ENCODE measurements at regions not wholly inside any gene's neighbourhood (a gene's known extent, or its start where the extent isn't known, plus 50 kb on each side); places are given as distances from the start of the nearest gene placed in this dataset.

GRCh38 chr12:19933924-19934323, 434.4 kb upstream of the PDE3A start:
- Mint-ChIP-seq H3K27ac (no peak overlapping the region), H3K9me3 (ENCODE audit: low read depth) (peaks cover 3% of the 10 kb centered on the region), H3K27me3 (peaks cover 4% of the 10 kb centered on the region), H3K36me3 (ENCODE audit: low read depth) (no peaks in the 10 kb centered on the region), H3K4me3 (no peak overlapping the region), H3K4me1 (no peaks in the 10 kb centered on the region)
- DNase-seq (no peak), ATAC-seq (no peak)
- intact Hi-C loops (cut with DNase I, micrococcal nuclease) = no loop called here
- ChIA-PET CTCF (no interaction called here), POLR2A (no interaction called here)

DNA sequence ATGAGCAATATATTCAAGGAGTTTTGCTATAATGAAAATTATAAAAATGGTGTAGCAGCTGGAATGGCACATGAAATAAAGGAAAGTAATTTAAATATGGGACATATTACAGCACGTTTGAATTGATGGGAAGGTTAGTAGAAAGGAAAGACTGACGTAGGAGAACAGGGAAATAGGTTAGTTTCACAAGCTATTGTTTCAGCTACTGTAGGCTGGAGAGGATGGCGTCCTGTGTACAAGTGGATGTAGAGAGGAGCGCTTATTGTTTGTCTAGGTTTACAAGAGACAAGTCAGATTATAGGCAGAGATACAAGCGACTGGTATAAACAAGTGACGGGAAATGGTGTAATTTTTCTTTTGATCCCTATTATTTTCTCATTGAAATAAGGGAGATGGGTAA, 431.2 kb upstream of the PDE3A start:
- CTCF ChIA-PET = interaction anchor here (0.7 kb wide), 1 partner anchor 1928 kb away, joined by 3 read pairs; no protein-coding TSS in a partner anchor
- no peaks in the 10 kb centered on the region for H3K4me1 Mint-ChIP-seq
- H3K27ac Mint-ChIP-seq = no peak overlapping the region
- intact Hi-C loops (cut with DNase I, micrococcal nuclease) = no loop called here
- H3K4me3 Mint-ChIP-seq = no peak overlapping the region
- ATAC-seq (no peak), DNase-seq (no peak)
- peaks cover 2% of the 10 kb centered on the region for H3K27me3 Mint-ChIP-seq
- H3K36me3 Mint-ChIP-seq (ENCODE audit: low read depth) = no peaks in the 10 kb centered on the region
- H3K9me3 Mint-ChIP-seq (ENCODE audit: low read depth) = peaks cover 3% of the 10 kb centered on the region
- POLR2A ChIA-PET = no interaction called here

DNA sequence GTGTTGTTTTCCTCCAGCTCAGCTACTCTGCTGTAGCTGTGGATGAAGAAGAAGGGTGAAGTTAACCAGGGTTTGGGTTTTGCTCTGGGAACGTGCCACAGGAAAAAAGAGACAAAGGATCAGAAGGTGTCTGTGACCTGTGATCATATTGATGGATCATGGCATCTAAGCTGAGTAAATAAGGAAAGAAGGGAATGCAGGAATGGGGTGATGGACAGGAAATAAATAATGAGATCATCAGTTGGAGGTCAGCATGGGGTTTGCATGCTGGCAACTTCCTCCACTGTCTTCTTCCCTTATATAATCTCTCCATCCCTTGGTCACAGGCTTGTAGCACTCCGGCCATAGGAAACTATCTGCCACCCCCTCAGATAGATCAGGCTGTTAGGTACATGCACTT, 430.3 kb upstream of the PDE3A start:
- Mint-ChIP-seq H3K27me3 (peaks cover 2% of the 10 kb centered on the region), H3K4me1 (no peaks in the 10 kb centered on the region), H3K36me3 (ENCODE audit: low read depth) (no peaks in the 10 kb centered on the region), H3K27ac (no peak overlapping the region), H3K4me3 (no peak overlapping the region), H3K9me3 (ENCODE audit: low read depth) (peaks cover 3% of the 10 kb centered on the region)
- ATAC-seq (no peak), DNase-seq (no peak)
- ChIA-PET CTCF (interaction anchor here (0.7 kb wide), 2 partner anchors 60 to 1929 kb away, joined by 3 read pairs; no protein-coding TSS in a partner anchor), POLR2A (no interaction called here)
- intact Hi-C loops (cut with DNase I, micrococcal nuclease) = no loop called here

DNA sequence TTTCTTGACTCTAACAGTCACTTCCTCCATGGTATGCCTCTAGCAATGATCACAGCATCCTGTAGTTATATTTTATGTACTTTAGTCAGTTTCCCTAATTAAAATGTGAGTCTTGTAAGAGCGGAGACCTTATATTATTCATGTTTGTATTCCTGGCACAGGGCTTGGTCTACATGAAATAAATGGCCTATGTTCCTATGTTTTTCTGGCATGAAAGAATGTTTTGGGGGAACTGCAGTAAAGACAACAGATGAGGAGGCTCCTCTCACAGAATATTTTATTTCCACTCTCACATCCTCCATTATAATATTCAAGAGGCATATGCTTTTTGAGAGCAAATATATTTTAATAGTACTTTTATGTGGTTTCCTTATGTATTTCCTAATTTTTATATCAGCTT, 429.8 kb upstream of the PDE3A start:
- intact Hi-C loops (cut with DNase I, micrococcal nuclease) = no loop called here
- Mint-ChIP-seq H3K4me3 (no peak overlapping the region), H3K9me3 (ENCODE audit: low read depth) (peaks cover 3% of the 10 kb centered on the region), H3K27me3 (peaks cover 2% of the 10 kb centered on the region), H3K27ac (no peak overlapping the region), H3K36me3 (ENCODE audit: low read depth) (no peaks in the 10 kb centered on the region), H3K4me1 (no peaks in the 10 kb centered on the region)
- CTCF ChIA-PET = no interaction called here
- ATAC-seq (no peak), DNase-seq (no peak)
- POLR2A ChIA-PET = no interaction called here

DNA sequence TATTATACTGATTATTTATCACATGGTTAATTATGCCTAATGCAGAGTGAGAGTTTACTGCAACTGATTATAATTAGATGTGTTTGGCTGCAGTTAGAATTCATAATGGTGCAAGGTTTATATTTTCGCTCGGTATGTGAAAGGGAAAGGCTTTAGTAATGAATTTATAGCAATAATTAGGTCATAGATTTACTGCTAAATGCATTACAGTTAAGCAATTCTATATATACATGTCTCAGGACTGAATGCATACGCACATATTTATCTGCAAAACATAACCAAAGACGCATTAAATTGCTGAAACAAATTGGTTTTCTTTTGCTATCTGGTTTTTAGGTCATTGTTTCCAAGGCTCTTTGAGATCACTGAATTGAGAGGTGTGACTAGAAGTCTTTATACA, 428.1 kb upstream of the PDE3A start:
- intact Hi-C loops (cut with DNase I, micrococcal nuclease) = no loop called here
- CTCF ChIA-PET = no interaction called here

DNA sequence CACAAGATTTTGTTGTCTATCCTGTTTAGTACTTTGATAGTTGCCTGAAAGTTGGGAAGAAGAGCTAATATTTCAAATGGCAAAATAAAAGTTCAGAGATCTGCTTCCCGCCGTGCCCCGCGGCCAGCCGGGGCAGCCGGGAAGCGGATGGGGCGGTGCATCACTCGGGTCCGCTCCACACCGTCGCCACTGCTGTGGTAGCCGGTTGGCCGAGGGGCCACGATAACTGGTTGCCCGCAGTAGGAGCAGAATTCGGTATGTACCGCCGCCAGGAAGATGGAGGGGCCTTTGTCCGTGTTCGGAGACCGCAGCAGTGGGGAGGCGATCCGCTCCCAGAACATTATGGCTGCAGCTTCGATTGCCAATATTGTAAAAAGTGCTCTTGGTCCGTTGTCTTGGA, 427.2 kb upstream of the PDE3A start:
- intact Hi-C loops (cut with DNase I, micrococcal nuclease) = no loop called here
- no peak overlapping the region for H3K27ac Mint-ChIP-seq
- POLR2A ChIA-PET = no interaction called here
- H3K4me1 Mint-ChIP-seq = no peaks in the 10 kb centered on the region
- no peak overlapping the region for H3K4me3 Mint-ChIP-seq
- H3K27me3 Mint-ChIP-seq = no peaks in the 10 kb centered on the region
- H3K36me3 Mint-ChIP-seq (ENCODE audit: low read depth) = no peaks in the 10 kb centered on the region
- CTCF ChIA-PET = no interaction called here
- DNase-seq (no peak), ATAC-seq (no peak)
- H3K9me3 Mint-ChIP-seq (ENCODE audit: low read depth) = no peaks in the 10 kb centered on the region

More for the DNA sequence above, 428.1 kb upstream of the PDE3A start:
- no peak overlapping the region for H3K4me3 Mint-ChIP-seq
- POLR2A ChIA-PET = no interaction called here
- peaks cover 1% of the 10 kb centered on the region for H3K9me3 Mint-ChIP-seq (ENCODE audit: low read depth)
- no peak for DNase-seq
- no peak for ATAC-seq
- no peaks in the 10 kb centered on the region for H3K4me1 Mint-ChIP-seq
- H3K27ac Mint-ChIP-seq = no peak overlapping the region
- no peaks in the 10 kb centered on the region for H3K27me3 Mint-ChIP-seq
- H3K36me3 Mint-ChIP-seq (ENCODE audit: low read depth) = no peaks in the 10 kb centered on the region

DNA sequence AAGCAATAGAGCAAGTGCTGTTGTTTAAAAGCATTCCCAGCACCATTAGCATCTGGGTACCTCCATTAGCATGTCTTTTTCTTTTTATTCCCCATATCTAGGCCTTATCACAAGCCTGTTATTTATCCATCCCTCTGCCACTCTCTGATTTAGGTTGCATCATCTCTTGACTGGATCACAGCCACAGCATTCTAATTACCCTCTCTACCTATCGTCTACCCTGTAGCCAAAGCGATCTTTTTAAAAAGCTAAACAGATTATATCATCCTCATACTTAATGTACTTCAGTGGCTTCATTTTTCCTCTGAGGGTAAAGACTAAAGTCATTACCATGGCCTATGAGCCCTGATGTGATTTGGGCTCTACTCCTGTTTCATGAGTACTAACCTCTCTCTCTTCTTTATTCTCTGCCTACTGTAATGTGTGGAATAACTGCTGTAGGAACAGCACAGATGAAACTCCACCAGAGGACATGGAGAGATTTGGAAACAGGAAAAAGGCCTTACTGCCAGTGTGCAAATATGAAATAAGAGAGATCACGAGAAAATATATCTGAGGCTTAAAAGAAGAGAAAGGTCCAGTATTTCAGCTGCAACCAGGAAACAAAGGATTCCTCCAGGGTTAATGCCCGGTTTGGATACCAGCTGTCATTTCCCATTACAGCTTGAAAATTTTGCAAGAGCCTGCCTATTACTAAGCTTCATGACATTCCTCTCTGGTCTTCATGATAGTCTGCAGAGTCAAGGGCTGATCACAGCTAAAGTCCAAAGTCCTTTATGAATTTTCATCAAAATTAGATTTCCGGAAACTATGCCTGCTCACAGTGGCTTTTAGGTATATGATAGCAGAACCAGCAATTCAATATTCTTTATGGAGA, 422.5 kb upstream of the PDE3A start:
- peaks cover 9% of the 10 kb centered on the region for H3K9me3 Mint-ChIP-seq (ENCODE audit: low read depth)
- H3K27me3 Mint-ChIP-seq = no peaks in the 10 kb centered on the region
- ATAC-seq = no peak
- intact Hi-C loops (cut with DNase I, micrococcal nuclease) = no loop called here
- H3K4me1 Mint-ChIP-seq = no peaks in the 10 kb centered on the region
- H3K27ac Mint-ChIP-seq = no peak overlapping the region
- no peak for DNase-seq
- no peak overlapping the region for H3K4me3 Mint-ChIP-seq
- ChIA-PET CTCF (no interaction called here), POLR2A (no interaction called here)
- no peaks in the 10 kb centered on the region for H3K36me3 Mint-ChIP-seq (ENCODE audit: low read depth)

GRCh38 chr12:19946550-19946949, 421.8 kb upstream of the PDE3A start:
- Mint-ChIP-seq H3K4me3 (no peak overlapping the region), H3K4me1 (no peaks in the 10 kb centered on the region), H3K27me3 (no peaks in the 10 kb centered on the region), H3K36me3 (ENCODE audit: low read depth) (no peaks in the 10 kb centered on the region), H3K27ac (no peak overlapping the region), H3K9me3 (ENCODE audit: low read depth) (peaks cover 9% of the 10 kb centered on the region)
- ChIA-PET POLR2A (no interaction called here), CTCF (no interaction called here)
- ATAC-seq (no peak), DNase-seq (no peak)
- intact Hi-C loops (cut with DNase I, micrococcal nuclease) = no loop called here

DNA sequence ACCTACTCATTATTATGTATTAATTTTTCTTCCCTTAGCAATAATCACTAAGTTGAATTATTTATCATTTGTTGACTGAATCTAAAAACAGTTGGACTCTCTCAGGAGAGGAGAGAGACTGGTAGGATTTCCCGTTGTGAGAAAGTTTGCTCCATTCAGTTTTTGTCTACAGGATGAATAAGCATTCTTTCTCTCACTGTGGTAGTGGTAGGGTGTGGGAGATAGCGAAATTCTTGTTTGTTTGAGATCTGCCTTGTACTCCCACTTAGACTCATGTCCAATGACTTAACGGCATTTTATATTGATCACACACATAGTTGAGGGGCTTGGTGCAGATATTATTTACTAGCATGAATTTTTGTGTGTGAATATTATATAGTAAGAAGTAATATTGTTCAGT, 421.0 kb upstream of the PDE3A start:
- CTCF ChIA-PET = no interaction called here
- no peaks in the 10 kb centered on the region for H3K4me1 Mint-ChIP-seq
- intact Hi-C loops (cut with DNase I, micrococcal nuclease) = no loop called here
- no peaks in the 10 kb centered on the region for H3K27me3 Mint-ChIP-seq
- ATAC-seq (no peak), DNase-seq (no peak)
- H3K36me3 Mint-ChIP-seq (ENCODE audit: low read depth) = no peaks in the 10 kb centered on the region
- POLR2A ChIA-PET = no interaction called here
- H3K27ac Mint-ChIP-seq = no peak overlapping the region
- H3K4me3 Mint-ChIP-seq = no peak overlapping the region
- H3K9me3 Mint-ChIP-seq (ENCODE audit: low read depth) = peaks cover 9% of the 10 kb centered on the region

GRCh38 chr12:19951664-19952063, 416.7 kb upstream of the PDE3A start:
- DNase-seq = no peak
- Mint-ChIP-seq H3K9me3 (ENCODE audit: low read depth) (peaks cover 9% of the 10 kb centered on the region), H3K27ac (no peak overlapping the region), H3K27me3 (peaks cover 2% of the 10 kb centered on the region), H3K36me3 (ENCODE audit: low read depth) (no peaks in the 10 kb centered on the region), H3K4me1 (no peaks in the 10 kb centered on the region), H3K4me3 (no peak overlapping the region)
- ChIA-PET POLR2A (no interaction called here), CTCF (interaction anchor here (1.4 kb wide), 1 partner anchor 18 kb away, joined by 3 read pairs; no protein-coding TSS in a partner anchor)
- intact Hi-C loops (cut with DNase I, micrococcal nuclease) = no loop called here
- ATAC-seq = no peak

- Mint-ChIP-seq H3K4me1 (no peaks in the 10 kb centered on the region), H3K4me3 (no peak overlapping the region), H3K36me3 (ENCODE audit: low read depth) (no peaks in the 10 kb centered on the region), H3K27ac (no peak overlapping the region), H3K9me3 (ENCODE audit: low read depth) (peaks cover 6% of the 10 kb centered on the region), H3K27me3 (peaks cover 2% of the 10 kb centered on the region)
- CTCF ChIA-PET = no interaction called here
- DNase-seq (no peak), ATAC-seq (no peak)
- POLR2A ChIA-PET = no interaction called here
- intact Hi-C loops (cut with DNase I, micrococcal nuclease) = no loop called here
These were observed 414.6 kb upstream of the PDE3A start for GRCh38 chr12:19953734-19954133.

DNA sequence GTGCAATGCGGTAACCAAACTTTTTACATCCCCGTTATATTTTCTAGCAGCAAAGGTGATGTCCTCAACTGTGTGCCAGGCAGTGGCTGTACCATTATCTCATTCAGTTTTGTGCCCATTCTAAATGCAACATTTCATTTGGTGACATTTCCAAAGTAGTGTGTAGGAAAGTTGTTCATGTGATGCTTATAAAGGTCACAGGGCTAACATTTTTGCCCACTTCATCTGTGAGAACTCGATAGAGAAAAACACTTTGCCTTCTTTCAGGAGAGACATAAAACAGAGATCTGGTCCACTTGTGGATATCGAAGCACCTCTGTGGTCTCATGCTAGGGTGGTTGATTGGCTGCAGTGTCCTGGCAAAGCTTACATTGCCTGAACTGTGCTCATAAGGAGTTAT, 414.2 kb upstream of the PDE3A start:
- CTCF ChIA-PET = no interaction called here
- DNase-seq = no peak
- POLR2A ChIA-PET = no interaction called here
- Mint-ChIP-seq H3K9me3 (ENCODE audit: low read depth) (peaks cover 3% of the 10 kb centered on the region), H3K27me3 (peaks cover 2% of the 10 kb centered on the region), H3K4me1 (no peaks in the 10 kb centered on the region), H3K4me3 (no peak overlapping the region), H3K36me3 (ENCODE audit: low read depth) (no peaks in the 10 kb centered on the region), H3K27ac (no peak overlapping the region)
- no peak for ATAC-seq
- intact Hi-C loops (cut with DNase I, micrococcal nuclease) = no loop called here

Measured in activated CD4-positive, alpha-beta T cell treated with anti-CD3 and anti-CD28 coated beads for 36 hours (primary cell).